Liver (tissue), 8 donors: ENCODE measurements at regions not wholly inside any gene's neighbourhood (a gene's known extent, or its start where the extent isn't known, plus 50 kb on each side); places are given as distances from the start of the nearest gene placed in this dataset.
A peak's percentile ranks its signal among the peaks of the same experiment; 100 is the strongest.
"Not testable (repeated sequence)": the region's sequence is repeated elsewhere in the genome, so short reads cannot be mapped to it uniquely, and the experiment has no call there.

ENCODE experiments used
- DNase-seq: peaks from one replicate; pipeline ENCODE4 v3.0.0-alpha.2; 2017; ENCODE audit warnings: low spot score
- H3K27ac ChIP-seq, 2 donors: one replicate each; pipeline ENCODE4 v1.7.0; 2013; ENCODE audit warnings: inconsistent platforms in 2 of 2, low read length in 2 of 2, control low read depth in 1 of 2, low read depth in 1 of 2, mild to moderate bottlenecking in 1 of 2
- H3K27me3 ChIP-seq, 4 donors: one replicate each; pipeline versions ENCODE4 v1.6.1 to v1.7.0; 2013; ENCODE audit warnings: low read length in 3 of 4, inconsistent platforms in 1 of 4, mild to moderate bottlenecking in 1 of 4, moderate library complexity in 1 of 4; ENCODE audit not compliant: control insufficient read depth in 4 of 4, insufficient read depth in 4 of 4
- H3K36me3 ChIP-seq, 4 donors: one replicate each; pipeline versions ENCODE4 v1.6.1 to v1.7.0; 2013; ENCODE audit warnings: low read length in 3 of 4, mild to moderate bottlenecking in 3 of 4, low read depth in 1 of 4, moderate library complexity in 1 of 4; ENCODE audit not compliant: control insufficient read depth in 4 of 4, insufficient read depth in 3 of 4
- H3K4me1 ChIP-seq, 4 donors: one replicate each; pipeline versions ENCODE4 v1.6.1 to v1.7.0; 2013; ENCODE audit warnings: low read length in 3 of 4, mild to moderate bottlenecking in 3 of 4, moderate library complexity in 1 of 4; ENCODE audit not compliant: control insufficient read depth in 4 of 4, insufficient read depth in 4 of 4
- H3K4me3 ChIP-seq, 3 donors: one replicate each; pipeline versions ENCODE4 v1.6.1 to v1.7.0; 2013; ENCODE audit warnings: low read length in 3 of 3, control low read depth in 1 of 3, low read depth in 1 of 3, mild to moderate bottlenecking in 1 of 3
- H3K9ac ChIP-seq, 2 donors: one replicate each; pipeline ENCODE4 v1.7.0; 2013; ENCODE audit warnings: low read length in 2 of 2, mild to moderate bottlenecking in 2 of 2, moderate library complexity in 2 of 2, control low read depth in 1 of 2, low read depth in 1 of 2
- H3K9me3 ChIP-seq, 4 donors: one replicate each; pipeline versions ENCODE4 v1.6.1 to v1.7.0; 2013; ENCODE audit warnings: low read length in 3 of 4; ENCODE audit not compliant: control insufficient read depth in 4 of 4
- CTCF ChIP-seq: fragments of 150-350 bp; IDR thresholded peaks from 2 replicates; pipeline ENCODE4 v1.5.1; 2017; ENCODE audit warnings: improper control_type of control experiment, low read depth, low read length; ENCODE audit not compliant: missing input control
- EGR1 ChIP-seq, 2 donors: IDR thresholded peaks; 2 replicates each; pipeline ENCODE4 v1.6.1; 2016 to 2018; ENCODE audit warnings: antibody characterized with exemption in 2 of 2, low read depth in 2 of 2
- FOXA1 ChIP-seq: IDR thresholded peaks from 2 replicates; pipeline ENCODE4 v1.6.1; 2016; ENCODE audit warnings: antibody characterized with exemption
- FOXA2 ChIP-seq: IDR thresholded peaks from 2 replicates; pipeline ENCODE4 v1.6.1; 2016; ENCODE audit warnings: antibody characterized with exemption
- GABPA ChIP-seq, 2 donors: IDR thresholded peaks in 1 of 2; conservative IDR thresholded peaks in 1 of 2; 2 replicates each; pipeline ENCODE4 v1.6.1; 2016; ENCODE audit warnings: antibody characterized with exemption in 2 of 2, mild to moderate bottlenecking in 1 of 2, moderate library complexity in 1 of 2
- HNF4A ChIP-seq, 2 donors: conservative IDR thresholded peaks; 2 replicates each; pipeline ENCODE4 v1.6.1; 2016; ENCODE audit warnings: antibody characterized with exemption in 2 of 2, mild to moderate bottlenecking in 2 of 2
- HNF4G ChIP-seq: IDR thresholded peaks from 2 replicates; pipeline ENCODE4 v1.6.1; 2016; ENCODE audit warnings: antibody characterized with exemption
- JUND ChIP-seq, 2 donors: IDR thresholded peaks; 2 replicates each; pipeline ENCODE4 v1.6.1; 2016; ENCODE audit warnings: antibody characterized with exemption in 2 of 2
- MAX ChIP-seq: IDR thresholded peaks from 2 replicates; pipeline ENCODE4 v1.6.1; 2016; ENCODE audit warnings: antibody characterized with exemption
- NR2F2 ChIP-seq: IDR thresholded peaks from 2 replicates; pipeline ENCODE4 v1.6.1; 2016; ENCODE audit warnings: antibody characterized with exemption
- RAD21 ChIP-seq, 2 donors: IDR thresholded peaks; 2 replicates each; pipeline ENCODE4 v1.6.1; 2016; ENCODE audit warnings: antibody characterized with exemption in 2 of 2, mild to moderate bottlenecking in 2 of 2
- RXRA ChIP-seq, 2 donors: IDR thresholded peaks; 2 replicates each; pipeline ENCODE4 v1.6.1; 2017 to 2018; ENCODE audit warnings: antibody characterized with exemption in 2 of 2, mild to moderate bottlenecking in 1 of 2
- SP1 ChIP-seq: IDR thresholded peaks from 2 replicates; pipeline ENCODE4 v1.6.1; 2018; ENCODE audit warnings: antibody characterized with exemption, mild to moderate bottlenecking
- TAF1 ChIP-seq: conservative IDR thresholded peaks from 2 replicates; pipeline ENCODE4 v1.6.1; 2016; ENCODE audit warnings: antibody characterized with exemption, mild to moderate bottlenecking
- YY1 ChIP-seq: IDR thresholded peaks from 2 replicates; pipeline ENCODE4 v1.6.1; 2016; ENCODE audit warnings: antibody characterized with exemption, mild to moderate bottlenecking
- WGBS: extraction: QIAGEN DNeasy Blood & Tissue Kit; methylation state at CpG from one replicate; pipeline ENCODE4 v1.1.7; 2013; 5-methylcytosine and 5-hydroxymethylcytosine counted together
- TF ChIP-seq, protein P1 (sequence below): IDR thresholded peaks from 2 replicates; pipeline ENCODE4 v1.6.1; 2016; ENCODE audit warnings: antibody characterized with exemption
- TF ChIP-seq, protein P2 (sequence below): IDR thresholded peaks from 2 replicates; pipeline ENCODE4 v1.6.1; 2016; ENCODE audit warnings: antibody characterized with exemption, mild to moderate bottlenecking
- TF ChIP-seq, protein P3 (sequence below): IDR thresholded peaks from 2 replicates; pipeline ENCODE4 v1.6.1; 2016; ENCODE audit warnings: antibody characterized with exemption
- donor health status: healthy.
- donor health status: healthy.
- donor health status: healthy.
- donor health status: healthy.
- donor health status: healthy.

- Histone ChIP-seq H3K27me3 (no peaks in the 10 kb centered on the region), H3K36me3 (no peaks in the 10 kb centered on the region), H3K4me3 (no peak overlapping the region), H3K9me3 (no peaks in the 10 kb centered on the region), H3K9ac (no peak overlapping the region), H3K27ac (no peak overlapping the region), H3K4me1 (no peaks in the 10 kb centered on the region)
- 43% methylated on average over 1 of the region's 1 CpG for WGBS
- no peak for DNase-seq
- TF ChIP-seq CTCF: no peak
- TF ChIP-seq NR2F2: peak; percentile 83
Measured at GRCh38 chr18:30800800-30801199, 241.7 kb downstream of the DSC3 start.

DNA sequence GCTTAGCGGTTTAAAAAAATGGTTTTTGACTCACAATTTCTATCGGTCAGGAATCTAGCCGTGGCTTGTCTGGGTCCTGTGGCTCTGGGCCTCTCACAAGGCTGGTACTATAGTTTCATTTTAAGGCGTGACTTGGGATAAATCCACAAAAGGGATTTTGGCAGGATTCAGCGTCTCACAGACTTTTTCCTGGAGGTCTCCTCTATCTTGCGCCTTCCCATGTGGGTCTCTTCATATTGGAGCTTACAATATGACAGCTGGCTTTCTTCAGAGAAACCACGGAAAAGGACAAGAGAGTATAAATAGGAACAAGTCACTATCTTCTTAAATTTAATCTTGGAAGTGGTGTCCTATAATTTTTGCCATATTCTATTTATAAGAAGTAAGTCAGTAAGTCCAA, 250.5 kb downstream of the DSC3 start:
- Histone ChIP-seq H3K4me1 (no peaks in the 10 kb centered on the region), H3K9me3 (no peaks in the 10 kb centered on the region), H3K27ac (no peak overlapping the region), H3K36me3 (no peaks in the 10 kb centered on the region), H3K9ac (no peak overlapping the region), H3K27me3 (no peaks in the 10 kb centered on the region), H3K4me3 (no peak overlapping the region)
- no peak for DNase-seq
- 69% methylated on average over 7 of the region's 7 CpGs for WGBS
- TF ChIP-seq SP1: no peak
- no peak for TF ChIP-seq HNF4A (conservative IDR thresholded peaks at IDR 0.05)
- TF ChIP-seq, protein P1, sequence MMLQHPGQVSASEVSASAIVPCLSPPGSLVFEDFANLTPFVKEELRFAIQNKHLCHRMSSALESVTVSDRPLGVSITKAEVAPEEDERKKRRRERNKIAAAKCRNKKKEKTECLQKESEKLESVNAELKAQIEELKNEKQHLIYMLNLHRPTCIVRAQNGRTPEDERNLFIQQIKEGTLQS: no peak
- no peak for TF ChIP-seq FOXA2
- TF ChIP-seq RXRA (IDR thresholded peaks at IDR 0.05): no peak
- TF ChIP-seq, protein P2, sequence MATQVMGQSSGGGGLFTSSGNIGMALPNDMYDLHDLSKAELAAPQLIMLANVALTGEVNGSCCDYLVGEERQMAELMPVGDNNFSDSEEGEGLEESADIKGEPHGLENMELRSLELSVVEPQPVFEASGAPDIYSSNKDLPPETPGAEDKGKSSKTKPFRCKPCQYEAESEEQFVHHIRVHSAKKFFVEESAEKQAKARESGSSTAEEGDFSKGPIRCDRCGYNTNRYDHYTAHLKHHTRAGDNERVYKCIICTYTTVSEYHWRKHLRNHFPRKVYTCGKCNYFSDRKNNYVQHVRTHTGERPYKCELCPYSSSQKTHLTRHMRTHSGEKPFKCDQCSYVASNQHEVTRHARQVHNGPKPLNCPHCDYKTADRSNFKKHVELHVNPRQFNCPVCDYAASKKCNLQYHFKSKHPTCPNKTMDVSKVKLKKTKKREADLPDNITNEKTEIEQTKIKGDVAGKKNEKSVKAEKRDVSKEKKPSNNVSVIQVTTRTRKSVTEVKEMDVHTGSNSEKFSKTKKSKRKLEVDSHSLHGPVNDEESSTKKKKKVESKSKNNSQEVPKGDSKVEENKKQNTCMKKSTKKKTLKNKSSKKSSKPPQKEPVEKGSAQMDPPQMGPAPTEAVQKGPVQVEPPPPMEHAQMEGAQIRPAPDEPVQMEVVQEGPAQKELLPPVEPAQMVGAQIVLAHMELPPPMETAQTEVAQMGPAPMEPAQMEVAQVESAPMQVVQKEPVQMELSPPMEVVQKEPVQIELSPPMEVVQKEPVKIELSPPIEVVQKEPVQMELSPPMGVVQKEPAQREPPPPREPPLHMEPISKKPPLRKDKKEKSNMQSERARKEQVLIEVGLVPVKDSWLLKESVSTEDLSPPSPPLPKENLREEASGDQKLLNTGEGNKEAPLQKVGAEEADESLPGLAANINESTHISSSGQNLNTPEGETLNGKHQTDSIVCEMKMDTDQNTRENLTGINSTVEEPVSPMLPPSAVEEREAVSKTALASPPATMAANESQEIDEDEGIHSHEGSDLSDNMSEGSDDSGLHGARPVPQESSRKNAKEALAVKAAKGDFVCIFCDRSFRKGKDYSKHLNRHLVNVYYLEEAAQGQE: no peak
- TF ChIP-seq JUND (IDR thresholded peaks at IDR 0.05): no peak
- no peak for TF ChIP-seq FOXA1
- no peak for TF ChIP-seq EGR1 (IDR thresholded peaks at IDR 0.05; ENCODE audit: low read depth in 2 of 2)
- TF ChIP-seq GABPA (IDR thresholded peaks at IDR 0.05 in 1 of 2, conservative IDR thresholded peaks at IDR 0.05 in 1 of 2): no peak
- TF ChIP-seq NR2F2: no peak
- TF ChIP-seq YY1: no peak
- no peak for TF ChIP-seq TAF1
- no peak for TF ChIP-seq RAD21 (IDR thresholded peaks at IDR 0.05)
- no peak for TF ChIP-seq HNF4G
- TF ChIP-seq, protein P3, sequence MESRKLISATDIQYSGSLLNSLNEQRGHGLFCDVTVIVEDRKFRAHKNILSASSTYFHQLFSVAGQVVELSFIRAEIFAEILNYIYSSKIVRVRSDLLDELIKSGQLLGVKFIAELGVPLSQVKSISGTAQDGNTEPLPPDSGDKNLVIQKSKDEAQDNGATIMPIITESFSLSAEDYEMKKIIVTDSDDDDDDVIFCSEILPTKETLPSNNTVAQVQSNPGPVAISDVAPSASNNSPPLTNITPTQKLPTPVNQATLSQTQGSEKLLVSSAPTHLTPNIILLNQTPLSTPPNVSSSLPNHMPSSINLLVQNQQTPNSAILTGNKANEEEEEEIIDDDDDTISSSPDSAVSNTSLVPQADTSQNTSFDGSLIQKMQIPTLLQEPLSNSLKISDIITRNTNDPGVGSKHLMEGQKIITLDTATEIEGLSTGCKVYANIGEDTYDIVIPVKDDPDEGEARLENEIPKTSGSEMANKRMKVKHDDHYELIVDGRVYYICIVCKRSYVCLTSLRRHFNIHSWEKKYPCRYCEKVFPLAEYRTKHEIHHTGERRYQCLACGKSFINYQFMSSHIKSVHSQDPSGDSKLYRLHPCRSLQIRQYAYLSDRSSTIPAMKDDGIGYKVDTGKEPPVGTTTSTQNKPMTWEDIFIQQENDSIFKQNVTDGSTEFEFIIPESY: no peak
- no peak for TF ChIP-seq MAX
- TF ChIP-seq CTCF: no peak

DNA sequence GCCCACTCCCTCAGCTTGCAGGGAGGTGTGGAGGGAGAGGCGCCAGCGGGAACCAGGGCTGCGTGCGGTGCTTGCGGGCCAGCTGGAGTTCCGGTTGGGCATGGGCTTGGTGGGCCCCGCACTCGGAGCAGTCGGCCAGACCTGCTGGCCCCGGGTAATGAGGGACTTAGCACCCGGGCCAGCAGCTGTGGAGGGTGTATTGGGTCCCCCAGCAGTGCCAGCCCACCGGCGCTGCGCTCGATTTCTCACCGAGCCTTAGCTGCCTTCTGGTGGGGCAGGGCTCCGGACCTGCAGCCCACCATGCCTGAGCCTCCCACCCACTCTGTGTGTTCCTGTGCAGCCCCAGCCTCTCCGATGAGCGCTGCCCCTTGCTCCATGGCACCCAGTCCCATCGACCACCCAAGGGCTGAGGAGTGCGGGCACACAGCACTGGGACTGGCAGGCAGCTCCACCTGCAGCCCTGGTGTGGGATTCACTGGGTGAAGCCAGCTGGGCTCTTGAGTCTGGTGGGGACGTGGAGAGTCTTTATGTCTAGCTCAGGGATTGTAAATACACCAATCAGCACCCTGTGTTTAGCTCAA, 254.0 kb downstream of the DSC3 start:
- H3K36me3 ChIP-seq, H3K27ac ChIP-seq, H3K27me3 ChIP-seq, H3K9ac ChIP-seq, H3K4me3 ChIP-seq, H3K4me1 ChIP-seq, DNase-seq, H3K9me3 ChIP-seq: not testable (repeated sequence)
- WGBS: 87% methylated on average over 22 of the region's 22 CpGs
